ENCODE measurements at regions not wholly inside any gene's neighbourhood (a gene's known extent, or its start where the extent isn't known, plus 50 kb on each side); places are given as distances from the start of the nearest gene placed in this dataset.

DNA sequence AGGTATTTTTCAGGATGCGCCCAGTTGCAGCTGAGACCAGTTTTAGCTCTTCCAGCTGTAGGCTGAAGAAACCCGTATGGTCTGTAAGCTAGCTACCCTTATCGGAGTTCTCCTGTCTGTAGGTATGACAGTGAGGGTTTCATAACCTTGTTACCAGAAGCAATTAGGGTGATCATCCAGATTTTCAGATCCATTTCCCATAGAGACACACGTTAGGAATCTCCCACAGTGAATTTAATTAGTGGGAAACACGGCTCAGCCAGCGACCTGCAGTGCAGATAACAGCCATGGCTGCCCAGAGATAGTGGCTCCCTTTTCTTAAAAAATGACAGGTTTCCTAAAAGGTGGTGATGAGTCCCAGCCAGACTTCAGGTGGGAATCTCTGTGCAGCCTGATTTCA, 111.1 kb downstream of the BTBD3 start:
- no peaks in the 10 kb centered on the region for H3K27me3 ChIP-seq (ENCODE audit: low read depth, low read length)
- no peaks in the 10 kb centered on the region for H3K4me1 ChIP-seq (ENCODE audit: control insufficient read depth in 1 of 2, insufficient read depth in 2 of 2, low read length in 2 of 2)
- no peaks in the 10 kb centered on the region for H3K9me3 ChIP-seq (ENCODE audit: control insufficient read depth in 1 of 2, low read length in 2 of 2)
- H3K4me3 ChIP-seq (ENCODE audit: low read depth in 1 of 2, low read length in 2 of 2): no peak overlapping the region
- no peaks in the 10 kb centered on the region for H3K36me3 ChIP-seq (ENCODE audit: control insufficient read depth in 1 of 2, insufficient read depth in 2 of 2, low read length in 2 of 2)
- H3K27ac ChIP-seq (ENCODE audit: low read length): no peak overlapping the region

GRCh38 chr20:12030470-12030869, 112.8 kb downstream of the BTBD3 start:
- no peak overlapping the region for H3K27ac ChIP-seq (ENCODE audit: low read length)
- no peaks in the 10 kb centered on the region for H3K9me3 ChIP-seq (ENCODE audit: control insufficient read depth in 1 of 2, low read length in 2 of 2)
- no peaks in the 10 kb centered on the region for H3K36me3 ChIP-seq (ENCODE audit: control insufficient read depth in 1 of 2, insufficient read depth in 2 of 2, low read length in 2 of 2)
- H3K4me1 ChIP-seq (ENCODE audit: control insufficient read depth in 1 of 2, insufficient read depth in 2 of 2, low read length in 2 of 2): no peaks in the 10 kb centered on the region
- no peaks in the 10 kb centered on the region for H3K27me3 ChIP-seq (ENCODE audit: low read depth, low read length)
- no peak overlapping the region for H3K4me3 ChIP-seq (ENCODE audit: low read depth in 1 of 2, low read length in 2 of 2)

DNA sequence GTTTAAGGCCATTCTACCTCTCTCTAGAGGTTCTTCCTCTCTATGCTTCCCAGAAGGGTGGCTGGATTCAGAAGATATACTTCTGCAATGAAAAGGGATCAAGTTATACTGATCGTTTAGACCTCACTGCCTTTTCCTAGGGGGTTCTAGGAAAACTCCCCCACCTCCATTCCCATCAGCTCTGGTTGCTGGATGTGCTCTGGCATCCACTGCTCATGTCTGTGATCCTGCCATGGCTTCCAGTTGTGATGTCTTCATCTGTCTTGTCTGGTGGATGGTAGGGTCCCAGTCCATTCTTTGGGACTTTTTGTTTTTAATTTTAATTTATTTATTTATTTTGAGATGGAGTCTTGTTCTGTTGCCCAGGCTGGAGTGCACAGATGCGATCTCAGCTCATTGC, 118.4 kb downstream of the BTBD3 start:
- Histone ChIP-seq H3K4me1 (ENCODE audit: control insufficient read depth in 1 of 2, insufficient read depth in 2 of 2, low read length in 2 of 2) (no peaks in the 10 kb centered on the region), H3K27me3 (ENCODE audit: low read depth, low read length) (no peaks in the 10 kb centered on the region), H3K27ac (ENCODE audit: low read length) (no peak overlapping the region)

GRCh38 chr20:12037521-12037920, 119.8 kb downstream of the BTBD3 start:
- H3K36me3 ChIP-seq (ENCODE audit: control insufficient read depth in 1 of 2, insufficient read depth in 2 of 2, low read length in 2 of 2): no peaks in the 10 kb centered on the region
- H3K4me1 ChIP-seq (ENCODE audit: control insufficient read depth in 1 of 2, insufficient read depth in 2 of 2, low read length in 2 of 2): no peaks in the 10 kb centered on the region
- H3K4me3 ChIP-seq (ENCODE audit: low read depth in 1 of 2, low read length in 2 of 2): no peak overlapping the region
- H3K27ac ChIP-seq (ENCODE audit: low read length): no peak overlapping the region
- no peaks in the 10 kb centered on the region for H3K9me3 ChIP-seq (ENCODE audit: control insufficient read depth in 1 of 2, low read length in 2 of 2)
- H3K27me3 ChIP-seq (ENCODE audit: low read depth, low read length): no peaks in the 10 kb centered on the region

More for the DNA sequence above, 118.4 kb downstream of the BTBD3 start:
- no peaks in the 10 kb centered on the region for H3K9me3 ChIP-seq (ENCODE audit: control insufficient read depth in 1 of 2, low read length in 2 of 2)
- H3K4me3 ChIP-seq (ENCODE audit: low read depth in 1 of 2, low read length in 2 of 2): no peak overlapping the region
- no peaks in the 10 kb centered on the region for H3K36me3 ChIP-seq (ENCODE audit: control insufficient read depth in 1 of 2, insufficient read depth in 2 of 2, low read length in 2 of 2)

DNA sequence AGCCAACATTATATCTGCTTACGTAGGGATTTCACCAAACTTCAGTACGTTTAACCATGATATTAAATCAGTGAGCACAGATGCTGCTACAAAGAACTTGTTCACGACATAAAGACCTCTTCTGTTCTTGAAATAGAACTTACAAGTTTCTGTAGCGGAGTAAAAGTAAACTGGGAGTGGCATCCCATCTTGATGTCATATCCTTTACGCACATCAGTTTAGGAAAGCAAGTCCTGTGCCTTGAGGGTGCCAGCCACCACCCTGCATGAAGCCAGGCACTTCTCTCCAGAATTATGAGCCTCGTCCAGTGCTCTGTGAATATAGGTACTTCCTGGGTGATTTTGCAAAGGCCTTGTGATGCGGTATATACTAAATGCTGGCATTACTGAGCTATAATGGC, 122.6 kb downstream of the BTBD3 start:
- H3K4me1 ChIP-seq (ENCODE audit: control insufficient read depth in 1 of 2, insufficient read depth in 2 of 2, low read length in 2 of 2): no peaks in the 10 kb centered on the region
- H3K36me3 ChIP-seq (ENCODE audit: control insufficient read depth in 1 of 2, insufficient read depth in 2 of 2, low read length in 2 of 2): no peaks in the 10 kb centered on the region
- H3K4me3 ChIP-seq (ENCODE audit: low read depth in 1 of 2, low read length in 2 of 2): no peak overlapping the region
- H3K27ac ChIP-seq (ENCODE audit: low read length): no peak overlapping the region
- no peaks in the 10 kb centered on the region for H3K9me3 ChIP-seq (ENCODE audit: control insufficient read depth in 1 of 2, low read length in 2 of 2)
- no peaks in the 10 kb centered on the region for H3K27me3 ChIP-seq (ENCODE audit: low read depth, low read length)

DNA sequence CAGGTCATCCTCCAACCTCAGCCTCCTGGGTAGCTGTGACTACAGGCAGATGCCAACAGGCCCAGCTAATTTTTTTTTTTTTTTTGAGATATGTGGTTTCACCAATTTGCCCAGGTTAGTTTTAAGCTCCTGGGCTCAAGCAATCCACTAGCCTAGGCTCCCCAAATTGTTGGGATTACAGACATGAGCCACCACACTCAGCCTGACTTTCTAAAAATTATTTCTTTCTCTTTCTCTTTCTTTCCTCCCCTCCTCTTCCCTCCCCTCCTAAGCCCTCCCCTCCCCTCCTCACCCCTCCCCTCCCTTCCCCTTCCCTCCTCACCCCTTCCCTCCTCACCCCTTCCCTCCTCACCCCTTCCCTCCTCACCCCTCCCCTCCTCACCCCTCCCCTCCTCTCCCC, 127.3 kb downstream of the BTBD3 start:
- Histone ChIP-seq H3K4me3 (ENCODE audit: low read depth in 1 of 2, low read length in 2 of 2) (no peak overlapping the region), H3K9me3 (ENCODE audit: control insufficient read depth in 1 of 2, low read length in 2 of 2) (no peaks in the 10 kb centered on the region), H3K4me1 (ENCODE audit: control insufficient read depth in 1 of 2, insufficient read depth in 2 of 2, low read length in 2 of 2) (no peaks in the 10 kb centered on the region), H3K27me3 (ENCODE audit: low read depth, low read length) (no peaks in the 10 kb centered on the region), H3K36me3 (ENCODE audit: control insufficient read depth in 1 of 2, insufficient read depth in 2 of 2, low read length in 2 of 2) (no peaks in the 10 kb centered on the region), H3K27ac (ENCODE audit: low read length) (no peak overlapping the region)

DNA sequence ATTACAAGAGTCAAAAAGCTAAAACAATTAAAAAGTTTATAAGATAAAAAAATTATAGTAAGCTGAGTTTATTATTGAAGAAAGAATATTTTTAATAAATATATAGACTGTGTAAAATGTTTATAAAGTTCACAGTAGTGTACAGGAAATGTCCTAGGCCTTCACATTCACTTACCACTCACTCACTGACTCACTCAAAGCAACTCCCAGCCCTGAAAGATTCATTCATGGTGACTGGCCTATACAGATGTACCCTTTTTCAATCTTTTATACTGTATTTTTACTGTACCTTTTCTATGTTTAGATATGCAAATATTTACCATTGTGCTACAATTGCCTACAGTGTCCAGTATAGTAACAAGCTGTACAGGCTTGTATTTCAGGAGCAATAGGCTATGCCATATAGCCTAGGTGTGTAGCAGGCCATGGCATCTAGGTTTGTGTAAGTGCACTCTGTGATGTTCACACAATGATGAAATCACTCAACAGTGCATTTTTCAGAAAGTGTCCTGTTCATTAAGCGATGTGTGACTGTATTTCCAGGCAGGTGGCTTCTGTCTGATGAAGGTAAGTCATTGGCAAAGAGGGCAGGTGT, 130.2 kb downstream of the BTBD3 start:
- Histone ChIP-seq H3K4me1 (ENCODE audit: control insufficient read depth in 1 of 2, insufficient read depth in 2 of 2, low read length in 2 of 2) (no peaks in the 10 kb centered on the region), H3K9me3 (ENCODE audit: control insufficient read depth in 1 of 2, low read length in 2 of 2) (no peaks in the 10 kb centered on the region), H3K27ac (ENCODE audit: low read length) (no peak overlapping the region), H3K4me3 (ENCODE audit: low read depth in 1 of 2, low read length in 2 of 2) (no peak overlapping the region), H3K36me3 (ENCODE audit: control insufficient read depth in 1 of 2, insufficient read depth in 2 of 2, low read length in 2 of 2) (no peaks in the 10 kb centered on the region), H3K27me3 (ENCODE audit: low read depth, low read length) (no peaks in the 10 kb centered on the region)

- no peaks in the 10 kb centered on the region for H3K9me3 ChIP-seq (ENCODE audit: control insufficient read depth in 1 of 2, low read length in 2 of 2)
- no peaks in the 10 kb centered on the region for H3K4me1 ChIP-seq (ENCODE audit: control insufficient read depth in 1 of 2, insufficient read depth in 2 of 2, low read length in 2 of 2)
- no peak overlapping the region for H3K27ac ChIP-seq (ENCODE audit: low read length)
- H3K27me3 ChIP-seq (ENCODE audit: low read depth, low read length): no peaks in the 10 kb centered on the region
- H3K4me3 ChIP-seq (ENCODE audit: low read depth in 1 of 2, low read length in 2 of 2): no peak overlapping the region
- H3K36me3 ChIP-seq (ENCODE audit: control insufficient read depth in 1 of 2, insufficient read depth in 2 of 2, low read length in 2 of 2): no peaks in the 10 kb centered on the region
Observed at GRCh38 chr20:12049125-12049524, 131.4 kb downstream of the BTBD3 start.

GRCh38 chr20:12051206-12052163, 133.8 kb downstream of the BTBD3 start:
- no peaks in the 10 kb centered on the region for H3K36me3 ChIP-seq (ENCODE audit: control insufficient read depth in 1 of 2, insufficient read depth in 2 of 2, low read length in 2 of 2)
- no peak overlapping the region for H3K4me3 ChIP-seq (ENCODE audit: low read depth in 1 of 2, low read length in 2 of 2)
- no peaks in the 10 kb centered on the region for H3K27me3 ChIP-seq (ENCODE audit: low read depth, low read length)
- H3K27ac ChIP-seq (ENCODE audit: low read length): no peak overlapping the region
- H3K4me1 ChIP-seq (ENCODE audit: control insufficient read depth in 1 of 2, insufficient read depth in 2 of 2, low read length in 2 of 2): no peaks in the 10 kb centered on the region
- H3K9me3 ChIP-seq (ENCODE audit: control insufficient read depth in 1 of 2, low read length in 2 of 2): no peaks in the 10 kb centered on the region

DNA sequence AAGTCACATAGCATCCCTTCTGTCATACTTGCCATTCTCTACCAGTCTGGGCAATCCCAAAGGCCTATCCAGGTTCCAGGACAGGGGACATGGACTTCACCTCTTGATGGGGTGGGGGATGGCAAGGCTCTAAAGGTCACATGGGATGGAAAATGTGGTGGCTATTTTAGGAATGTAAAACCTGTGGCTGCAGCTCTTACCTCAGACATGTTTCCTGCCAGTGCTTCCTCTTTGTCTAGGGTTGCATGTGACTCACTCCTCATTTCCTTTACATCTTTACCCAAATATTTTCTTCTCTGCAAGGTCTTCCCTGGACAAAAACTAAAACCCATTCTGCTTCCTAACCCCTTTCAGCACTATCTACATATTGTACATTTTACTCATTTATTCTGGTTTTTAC, 135.7 kb downstream of the BTBD3 start:
- no peak overlapping the region for H3K27ac ChIP-seq (ENCODE audit: low read length)
- no peaks in the 10 kb centered on the region for H3K4me1 ChIP-seq (ENCODE audit: control insufficient read depth in 1 of 2, insufficient read depth in 2 of 2, low read length in 2 of 2)
- H3K9me3 ChIP-seq (ENCODE audit: control insufficient read depth in 1 of 2, low read length in 2 of 2): no peaks in the 10 kb centered on the region
- H3K27me3 ChIP-seq (ENCODE audit: low read depth, low read length): no peaks in the 10 kb centered on the region
- H3K36me3 ChIP-seq (ENCODE audit: control insufficient read depth in 1 of 2, insufficient read depth in 2 of 2, low read length in 2 of 2): no peaks in the 10 kb centered on the region
- no peak overlapping the region for H3K4me3 ChIP-seq (ENCODE audit: low read depth in 1 of 2, low read length in 2 of 2)

DNA sequence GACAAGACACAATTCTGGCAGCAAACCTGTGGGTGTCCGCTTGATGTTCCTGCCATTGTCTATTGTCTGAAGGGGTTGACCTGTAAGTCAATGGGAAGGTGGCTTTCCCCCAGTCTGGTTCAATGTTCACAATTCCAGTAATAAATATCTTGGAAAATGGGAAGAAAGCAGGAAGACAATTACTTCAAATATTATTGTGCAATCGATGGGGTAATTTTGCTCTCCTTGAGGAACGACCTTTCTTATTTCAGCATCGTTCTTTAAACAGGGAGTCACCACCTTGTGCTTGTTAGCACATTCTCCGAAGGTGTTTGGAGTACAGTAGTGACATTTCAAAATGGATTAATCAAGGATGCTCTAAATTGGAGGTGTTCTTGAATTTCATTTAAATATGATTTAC, 136.9 kb downstream of the BTBD3 start:
- no peaks in the 10 kb centered on the region for H3K36me3 ChIP-seq (ENCODE audit: control insufficient read depth in 1 of 2, insufficient read depth in 2 of 2, low read length in 2 of 2)
- H3K9me3 ChIP-seq (ENCODE audit: control insufficient read depth in 1 of 2, low read length in 2 of 2): peaks cover 0 to 3% of the 10 kb centered on the region in 2 donors
- H3K27me3 ChIP-seq (ENCODE audit: low read depth, low read length): no peaks in the 10 kb centered on the region
- H3K4me1 ChIP-seq (ENCODE audit: control insufficient read depth in 1 of 2, insufficient read depth in 2 of 2, low read length in 2 of 2): no peaks in the 10 kb centered on the region
- no peak overlapping the region for H3K4me3 ChIP-seq (ENCODE audit: low read depth in 1 of 2, low read length in 2 of 2)
- H3K27ac ChIP-seq (ENCODE audit: low read length): no peak overlapping the region

All from muscle layer of duodenum (tissue), 2 donors.